Gastroesophageal sphincter (tissue), 3 donors: ENCODE measurements at regions not wholly inside any gene's neighbourhood (a gene's known extent, or its start where the extent isn't known, plus 50 kb on each side); places are given as distances from the start of the nearest gene placed in this dataset.

Source experiments
- CTCF ChIP-seq, 4 experiments: fragments of 200-600 bp in 2 of 4; fragments of 450-650 bp in 2 of 4; sonication (generic) in 1 of 4; IDR thresholded peaks; one replicate each; pipeline ENCODE4 v1.5.1; 2017 to 2019; ENCODE audit warnings: antibody characterized with exemption in 4 of 4, mild to moderate bottlenecking in 2 of 4, moderate library complexity in 2 of 4
- EP300 ChIP-seq: sonication (generic); formaldehyde crosslinking; IDR thresholded peaks from one replicate; pipeline ENCODE4 v1.6.1; 2017; ENCODE audit warnings: antibody characterized with exemption, mild to moderate bottlenecking
- POLR2A ChIP-seq, 2 donors: fragments of 450-650 bp; IDR thresholded peaks; one replicate each; pipeline ENCODE4 v1.6.1; 2017; ENCODE audit warnings: antibody characterized with exemption in 2 of 2, mild to moderate bottlenecking in 2 of 2, moderate library complexity in 1 of 2

DNA sequence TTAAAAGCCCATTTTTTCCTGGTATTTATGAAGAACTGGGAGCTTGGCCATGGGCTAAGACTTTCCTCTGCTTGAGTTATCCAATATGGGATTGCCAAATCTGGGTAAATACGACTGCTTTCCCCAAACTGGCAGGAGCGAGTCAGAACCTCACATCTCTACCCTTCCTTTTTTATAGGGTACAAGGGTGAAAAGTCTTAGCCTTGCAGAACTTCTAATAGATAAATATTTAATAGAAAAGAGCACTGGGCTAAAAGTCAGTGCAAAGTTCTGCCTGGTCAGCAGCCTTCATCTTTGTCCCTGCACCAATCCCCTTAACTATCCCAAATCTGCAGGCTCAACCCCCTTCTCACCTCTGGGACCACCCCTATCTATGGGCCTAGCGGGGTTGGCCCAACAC is 61.6 kb upstream of the ACSL1 start:
- no peak for TF ChIP-seq CTCF (IDR thresholded peaks at IDR 0.05)
- no peak for TF ChIP-seq POLR2A (IDR thresholded peaks at IDR 0.05)
- no peak for TF ChIP-seq EP300
